Activated B cell treated with CpG ODN at 0.5 μM for 24 hours (primary cell): ENCODE measurements at regions not wholly inside any gene's neighbourhood (a gene's known extent, or its start where the extent isn't known, plus 50 kb on each side); places are given as distances from the start of the nearest gene placed in this dataset.

Experiments
- ATAC-seq: fragments of 200-7000 bp; cut with Tn5 transposase; one replicate; pipeline ENCODE4 v1.10.0; 2021; ENCODE audit warnings: low read depth, mild to moderate bottlenecking, moderate library complexity
- CTCF ChIA-PET: fragments of 350-600 bp; sonication (Branson Sonifier 250); formaldehyde crosslinking; loops from one replicate; lab custom pipeline; 2021; ENCODE audit warnings: antibody characterized with exemption; lab: Charles Lee
- POLR2A ChIA-PET: fragments of 350-600 bp; sonication (Branson Sonifier 250); formaldehyde crosslinking; loops from one replicate; lab custom pipeline; 2021; ENCODE audit warnings: antibody characterized with exemption; lab: Charles Lee
- DNase-seq: peaks from one replicate; pipeline ENCODE4 v3.0.0; 2022
- H3K27ac Mint-ChIP-seq: one replicate; pipeline ENCODE4 v1.8.0; 2020; ENCODE audit warnings: mixed read lengths
- H3K27me3 Mint-ChIP-seq: one replicate; pipeline ENCODE4 v1.8.0; 2021; ENCODE audit warnings: mixed read lengths
- H3K36me3 Mint-ChIP-seq: one replicate; pipeline ENCODE4 v1.8.0; 2021; ENCODE audit warnings: low read depth, mixed read lengths
- H3K4me1 Mint-ChIP-seq: one replicate; pipeline ENCODE4 v1.8.0; 2021; ENCODE audit warnings: mixed read lengths
- H3K4me3 Mint-ChIP-seq: one replicate; pipeline ENCODE4 v1.8.0; 2020; ENCODE audit warnings: mild to moderate bottlenecking, mixed read lengths
- H3K9me3 Mint-ChIP-seq: one replicate; pipeline ENCODE4 v1.8.0; 2020; ENCODE audit warnings: mixed read lengths
- CTCF ChIP-seq: fragments of 200-600 bp; IDR thresholded peaks from one replicate; pipeline ENCODE4 v1.8.0; 2022; ENCODE audit warnings: antibody characterized with exemption, mild to moderate bottlenecking
- intact Hi-C: fragments of 100-400 bp; cut with micrococcal nuclease; formaldehyde crosslinking; loops from one replicate; pipeline ENCODE4 v1.15.1; 2024

GRCh38 chr2:103462101-103462500, 700.3 kb downstream of the TMEM182 start:
- Mint-ChIP-seq H3K4me1 (no peaks in the 10 kb centered on the region), H3K36me3 (no peaks in the 10 kb centered on the region), H3K27me3 (no peaks in the 10 kb centered on the region), H3K9me3 (peaks cover 6% of the 10 kb centered on the region), H3K27ac (no peak overlapping the region), H3K4me3 (no peak overlapping the region)
- DNase-seq: no peak
- CTCF ChIA-PET: no interaction called here
- POLR2A ChIA-PET: no interaction called here
- ATAC-seq: no peak
- no peak for TF ChIP-seq CTCF
- intact Hi-C loops: no loop called here

GRCh38 chr2:103462712-103463111, 700.9 kb downstream of the TMEM182 start:
- Mint-ChIP-seq H3K36me3 (no peaks in the 10 kb centered on the region), H3K4me3 (no peak overlapping the region), H3K27me3 (no peaks in the 10 kb centered on the region), H3K4me1 (no peaks in the 10 kb centered on the region), H3K9me3 (peaks cover 6% of the 10 kb centered on the region), H3K27ac (no peak overlapping the region)
- intact Hi-C loops: no loop called here
- ChIA-PET POLR2A (no interaction called here), CTCF (no interaction called here)
- DNase-seq: no peak
- ATAC-seq: no peak
- TF ChIP-seq CTCF: no peak

GRCh38 chr2:103464831-103465230, 703.0 kb downstream of the TMEM182 start:
- POLR2A ChIA-PET: no interaction called here
- intact Hi-C loops: no loop called here
- ATAC-seq (no peak), DNase-seq (no peak)
- CTCF ChIA-PET: no interaction called here
- no peak overlapping the region for H3K27ac Mint-ChIP-seq
- no peak for TF ChIP-seq CTCF
- H3K27me3 Mint-ChIP-seq: no peaks in the 10 kb centered on the region
- no peak overlapping the region for H3K4me3 Mint-ChIP-seq
- peaks cover 6% of the 10 kb centered on the region for H3K9me3 Mint-ChIP-seq
- H3K36me3 Mint-ChIP-seq: no peaks in the 10 kb centered on the region
- H3K4me1 Mint-ChIP-seq: no peaks in the 10 kb centered on the region

- TF ChIP-seq CTCF: no peak
- Mint-ChIP-seq H3K4me3 (no peak overlapping the region), H3K27me3 (no peaks in the 10 kb centered on the region), H3K4me1 (no peaks in the 10 kb centered on the region), H3K27ac (no peak overlapping the region), H3K36me3 (no peaks in the 10 kb centered on the region), H3K9me3 (peaks cover 7% of the 10 kb centered on the region)
- intact Hi-C loops: no loop called here
- POLR2A ChIA-PET: no interaction called here
- DNase-seq (no peak), ATAC-seq (no peak)
- CTCF ChIA-PET: no interaction called here
Observed at GRCh38 chr2:103469800-103470199, 708.0 kb downstream of the TMEM182 start.

- Mint-ChIP-seq H3K4me1 (no peaks in the 10 kb centered on the region), H3K36me3 (no peaks in the 10 kb centered on the region), H3K9me3 (peaks cover 7% of the 10 kb centered on the region), H3K27me3 (no peaks in the 10 kb centered on the region), H3K27ac (no peak overlapping the region), H3K4me3 (no peak overlapping the region)
- ATAC-seq: no peak
- no peak for TF ChIP-seq CTCF
- CTCF ChIA-PET: no interaction called here
- no peak for DNase-seq
- POLR2A ChIA-PET: no interaction called here
- intact Hi-C loops: no loop called here
Observed at GRCh38 chr2:103484906-103485305, 723.1 kb downstream of the TMEM182 start.
